ENCODE measurements at regions not wholly inside any gene's neighbourhood (a gene's known extent, or its start where the extent isn't known, plus 50 kb on each side); places are given as distances from the start of the nearest gene placed in this dataset.

DNA sequence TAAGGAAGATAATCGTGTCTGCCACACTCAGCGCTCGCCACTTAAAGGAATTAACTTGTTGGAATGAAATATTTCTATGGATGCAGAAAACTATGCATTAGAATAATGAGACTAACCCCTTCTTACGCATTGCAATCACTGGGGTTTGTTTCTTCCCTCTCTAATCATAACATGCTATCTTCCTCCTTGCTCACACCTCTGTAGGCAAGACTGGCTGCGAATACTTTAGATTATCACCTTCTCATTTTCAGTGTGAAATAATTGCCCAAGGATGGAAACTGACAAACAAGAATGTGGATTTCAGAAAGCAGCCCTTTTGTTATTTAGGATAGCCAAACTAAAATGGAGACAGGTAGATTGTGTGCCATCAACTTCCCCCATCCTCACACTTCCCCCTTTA lies 349.4 kb downstream of the MID1IP1 start:
- TF ChIP-seq, protein P1, sequence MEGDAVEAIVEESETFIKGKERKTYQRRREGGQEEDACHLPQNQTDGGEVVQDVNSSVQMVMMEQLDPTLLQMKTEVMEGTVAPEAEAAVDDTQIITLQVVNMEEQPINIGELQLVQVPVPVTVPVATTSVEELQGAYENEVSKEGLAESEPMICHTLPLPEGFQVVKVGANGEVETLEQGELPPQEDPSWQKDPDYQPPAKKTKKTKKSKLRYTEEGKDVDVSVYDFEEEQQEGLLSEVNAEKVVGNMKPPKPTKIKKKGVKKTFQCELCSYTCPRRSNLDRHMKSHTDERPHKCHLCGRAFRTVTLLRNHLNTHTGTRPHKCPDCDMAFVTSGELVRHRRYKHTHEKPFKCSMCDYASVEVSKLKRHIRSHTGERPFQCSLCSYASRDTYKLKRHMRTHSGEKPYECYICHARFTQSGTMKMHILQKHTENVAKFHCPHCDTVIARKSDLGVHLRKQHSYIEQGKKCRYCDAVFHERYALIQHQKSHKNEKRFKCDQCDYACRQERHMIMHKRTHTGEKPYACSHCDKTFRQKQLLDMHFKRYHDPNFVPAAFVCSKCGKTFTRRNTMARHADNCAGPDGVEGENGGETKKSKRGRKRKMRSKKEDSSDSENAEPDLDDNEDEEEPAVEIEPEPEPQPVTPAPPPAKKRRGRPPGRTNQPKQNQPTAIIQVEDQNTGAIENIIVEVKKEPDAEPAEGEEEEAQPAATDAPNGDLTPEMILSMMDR (tag by site-specific recombination; IDR thresholded peaks at IDR 0.05) = no peak
- TF ChIP-seq ZNF629 (tag by site-specific recombination; IDR thresholded peaks at IDR 0.05) (no peak), SETDB1 (IDR thresholded peaks at IDR 0.05; ENCODE audit: insufficient read length, low read length) (no peak), SCRT1 (tag by site-specific recombination; IDR thresholded peaks at IDR 0.05; ENCODE audit: borderline replicate concordance) (no peak), ZNF140 (tag by site-specific recombination; IDR thresholded peaks at IDR 0.05) (no peak)
- TF ChIP-seq, protein P2, sequence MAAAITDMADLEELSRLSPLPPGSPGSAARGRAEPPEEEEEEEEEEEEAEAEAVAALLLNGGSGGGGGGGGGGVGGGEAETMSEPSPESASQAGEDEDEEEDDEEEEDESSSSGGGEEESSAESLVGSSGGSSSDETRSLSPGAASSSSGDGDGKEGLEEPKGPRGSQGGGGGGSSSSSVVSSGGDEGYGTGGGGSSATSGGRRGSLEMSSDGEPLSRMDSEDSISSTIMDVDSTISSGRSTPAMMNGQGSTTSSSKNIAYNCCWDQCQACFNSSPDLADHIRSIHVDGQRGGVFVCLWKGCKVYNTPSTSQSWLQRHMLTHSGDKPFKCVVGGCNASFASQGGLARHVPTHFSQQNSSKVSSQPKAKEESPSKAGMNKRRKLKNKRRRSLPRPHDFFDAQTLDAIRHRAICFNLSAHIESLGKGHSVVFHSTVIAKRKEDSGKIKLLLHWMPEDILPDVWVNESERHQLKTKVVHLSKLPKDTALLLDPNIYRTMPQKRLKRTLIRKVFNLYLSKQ (tag by site-specific recombination; IDR thresholded peaks at IDR 0.05; ENCODE audit: borderline replicate concordance) = no peak

All from HEK293 (cell line).